ENCODE measurements at regions not wholly inside any gene's neighbourhood (a gene's known extent, or its start where the extent isn't known, plus 50 kb on each side); places are given as distances from the start of the nearest gene placed in this dataset.

GRCh38 chr11:32002311-32002710 lies 88.6 kb upstream of the RCN1 start:
- DNase-seq (ENCODE audit: low spot score), result no peak
- H3K36me3 ChIP-seq (ENCODE audit: insufficient read depth, low read length, poor library complexity, severe bottlenecking), result no peaks in the 10 kb centered on the region
- H3K9me3 ChIP-seq (ENCODE audit: low read depth, low read length, poor library complexity, severe bottlenecking), result no peaks in the 10 kb centered on the region
- ChIA-PET POLR2A (ENCODE audit: low non-redundant PET) (no interaction called here), CTCF (interaction anchor here (0.7 kb wide), 1 partner anchor 290 kb away, joined by 3 read pairs; no protein-coding TSS in a partner anchor)
- no peaks in the 10 kb centered on the region for H3K4me1 ChIP-seq (ENCODE audit: insufficient read depth, low read length, poor library complexity, severe bottlenecking)
- H3K4me3 ChIP-seq (ENCODE audit: low read depth, low read length, poor library complexity, severe bottlenecking), result no peak overlapping the region
- H3K27ac ChIP-seq (ENCODE audit: low read depth, low read length, poor library complexity, severe bottlenecking), result no peak overlapping the region
- intact Hi-C loops (cut with micrococcal nuclease; ENCODE audit: unreplicated experiment), result no loop called here
- H3K27me3 ChIP-seq (replicated peaks; ENCODE audit: insufficient read depth, low read depth, low read length, poor library complexity), result peaks cover 89% of the 10 kb centered on the region
- BruUV-seq (replicated peaks), result no TSS peak
- TF ChIP-seq EZH2 (IDR thresholded peaks at IDR 0.05; ENCODE audit: borderline replicate concordance, low read depth, low read length, poor library complexity, severe bottlenecking), result no peak
- TF ChIP-seq CTCF (conservative IDR thresholded peaks at IDR 0.05; ENCODE audit: low read depth, low read length), result no peak

GRCh38 chr11:31997955-31998354 lies 92.9 kb upstream of the RCN1 start:
- ChIA-PET CTCF (interaction anchor here (0.9 kb wide), 1 partner anchor 9 kb away, joined by 3 read pairs; no protein-coding TSS in a partner anchor), POLR2A (ENCODE audit: low non-redundant PET) (no interaction called here)
- peak; percentile 48 for DNase-seq (ENCODE audit: low spot score)
- Histone ChIP-seq H3K36me3 (ENCODE audit: insufficient read depth, low read length, poor library complexity, severe bottlenecking) (no peaks in the 10 kb centered on the region), H3K27me3 (replicated peaks; ENCODE audit: insufficient read depth, low read depth, low read length, poor library complexity) (peaks cover 98% of the 10 kb centered on the region), H3K4me1 (ENCODE audit: insufficient read depth, low read length, poor library complexity, severe bottlenecking) (no peaks in the 10 kb centered on the region), H3K27ac (ENCODE audit: low read depth, low read length, poor library complexity, severe bottlenecking) (no peak overlapping the region), H3K9me3 (ENCODE audit: low read depth, low read length, poor library complexity, severe bottlenecking) (no peaks in the 10 kb centered on the region), H3K4me3 (ENCODE audit: low read depth, low read length, poor library complexity, severe bottlenecking) (no peak overlapping the region)
- no TSS peak for BruUV-seq (replicated peaks)
- intact Hi-C loops (cut with micrococcal nuclease; ENCODE audit: unreplicated experiment), result no loop called here
- TF ChIP-seq CTCF (conservative IDR thresholded peaks at IDR 0.05; ENCODE audit: low read depth, low read length), result peak; percentile 42; the same call in 1 of the 2 replicates
- no peak for TF ChIP-seq EZH2 (IDR thresholded peaks at IDR 0.05; ENCODE audit: borderline replicate concordance, low read depth, low read length, poor library complexity, severe bottlenecking)

- TF ChIP-seq CTCF (conservative IDR thresholded peaks at IDR 0.05; ENCODE audit: low read depth, low read length) (no peak), EZH2 (IDR thresholded peaks at IDR 0.05; ENCODE audit: borderline replicate concordance, low read depth, low read length, poor library complexity, severe bottlenecking) (no peak)
- H3K27ac ChIP-seq (ENCODE audit: low read depth, low read length, poor library complexity, severe bottlenecking), result no peak overlapping the region
- BruUV-seq (replicated peaks), result no TSS peak
- ChIA-PET CTCF (no interaction called here), POLR2A (ENCODE audit: low non-redundant PET) (interaction anchor here (0.6 kb wide), 1 partner anchor 75 kb away, joined by 5 read pairs; no protein-coding TSS in a partner anchor)
- intact Hi-C loops (cut with micrococcal nuclease; ENCODE audit: unreplicated experiment), result no loop called here
- no peaks in the 10 kb centered on the region for H3K9me3 ChIP-seq (ENCODE audit: low read depth, low read length, poor library complexity, severe bottlenecking)
- H3K36me3 ChIP-seq (ENCODE audit: insufficient read depth, low read length, poor library complexity, severe bottlenecking), result no peaks in the 10 kb centered on the region
- H3K4me3 ChIP-seq (ENCODE audit: low read depth, low read length, poor library complexity, severe bottlenecking), result peak overlapping the region; percentile 25
- peaks cover 89% of the 10 kb centered on the region for H3K27me3 ChIP-seq (replicated peaks; ENCODE audit: insufficient read depth, low read depth, low read length, poor library complexity)
- no peak for DNase-seq (ENCODE audit: low spot score)
- no peaks in the 10 kb centered on the region for H3K4me1 ChIP-seq (ENCODE audit: insufficient read depth, low read length, poor library complexity, severe bottlenecking)
These were observed 94.6 kb upstream of the RCN1 start for GRCh38 chr11:31996159-31996881.

Data from A673 (cell line).